GM20431 (cell line): ENCODE measurements at regions not wholly inside any gene's neighbourhood (a gene's known extent, or its start where the extent isn't known, plus 50 kb on each side); places are given as distances from the start of the nearest gene placed in this dataset.

Experiments used
- in situ Hi-C: fragments of 300-500 bp; cut with MseI, MboI; formaldehyde crosslinking; loops from one replicate; pipeline ENCODE4 v1.15.0; 2020; ENCODE audit warnings: low sequenced_read_pairs; ENCODE audit not compliant: unreplicated experiment

DNA sequence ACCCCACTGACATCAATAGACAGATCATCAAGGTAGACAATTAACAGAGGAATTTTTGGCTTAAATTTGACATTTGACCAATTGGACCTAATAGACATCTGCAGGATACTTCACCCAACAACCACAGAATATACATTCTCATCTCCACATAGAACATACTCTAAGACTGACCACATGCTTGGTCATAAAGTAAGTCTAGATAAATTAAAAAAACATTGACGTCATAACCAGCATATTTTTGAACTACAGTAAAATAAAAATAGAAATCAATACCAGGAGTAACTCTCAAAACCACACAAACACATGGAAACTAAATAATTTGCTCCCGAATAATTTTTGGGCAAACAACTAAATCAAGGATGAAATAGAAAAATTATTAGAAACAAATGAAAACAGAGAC is 205.7 kb downstream of the REEP3 start:
- in situ Hi-C loops: loop anchor here (10.0 kb wide), 1 partner anchor 562 kb away; no protein-coding TSS in a partner anchor

DNA sequence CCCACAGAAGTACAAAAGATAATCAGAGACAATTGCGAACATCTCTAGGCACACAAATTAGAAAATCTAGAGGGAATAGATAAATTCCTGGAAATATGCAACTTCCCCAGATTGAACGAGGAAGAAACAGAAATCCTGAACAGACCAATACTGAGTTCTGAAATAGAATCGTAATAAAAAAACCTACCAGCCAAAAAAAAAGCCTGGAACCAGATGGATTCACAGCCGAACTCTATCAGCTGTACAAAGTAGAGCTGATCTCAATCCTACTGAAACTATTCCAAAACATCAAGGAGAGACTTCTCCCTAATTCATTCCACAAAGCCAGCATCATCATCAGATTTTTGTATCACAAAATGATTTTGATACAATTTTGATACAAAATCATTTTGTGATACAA is 206.4 kb downstream of the REEP3 start:
- in situ Hi-C loops: loop anchor here (10.0 kb wide), 1 partner anchor 563 kb away; no protein-coding TSS in a partner anchor

DNA sequence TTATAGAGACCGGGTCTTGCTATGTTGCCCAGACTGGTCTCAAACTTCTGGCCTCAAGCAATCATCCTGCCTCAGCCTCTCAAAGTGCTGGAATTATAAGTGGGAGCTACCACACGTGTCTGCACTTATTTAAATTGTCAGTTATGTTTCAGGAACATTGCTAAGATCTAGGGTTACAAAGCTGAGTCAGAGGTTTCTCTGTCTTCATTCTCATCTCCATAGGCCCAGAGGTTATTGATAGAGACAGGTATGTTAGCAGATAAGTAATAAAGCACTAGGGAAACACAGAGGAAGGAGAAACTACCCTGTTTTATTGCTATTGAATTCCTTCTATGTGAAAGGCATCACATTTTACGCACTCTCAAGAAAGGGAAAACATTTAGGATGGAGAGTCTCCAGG is 214.1 kb downstream of the REEP3 start:
- in situ Hi-C loops: no loop called here

DNA sequence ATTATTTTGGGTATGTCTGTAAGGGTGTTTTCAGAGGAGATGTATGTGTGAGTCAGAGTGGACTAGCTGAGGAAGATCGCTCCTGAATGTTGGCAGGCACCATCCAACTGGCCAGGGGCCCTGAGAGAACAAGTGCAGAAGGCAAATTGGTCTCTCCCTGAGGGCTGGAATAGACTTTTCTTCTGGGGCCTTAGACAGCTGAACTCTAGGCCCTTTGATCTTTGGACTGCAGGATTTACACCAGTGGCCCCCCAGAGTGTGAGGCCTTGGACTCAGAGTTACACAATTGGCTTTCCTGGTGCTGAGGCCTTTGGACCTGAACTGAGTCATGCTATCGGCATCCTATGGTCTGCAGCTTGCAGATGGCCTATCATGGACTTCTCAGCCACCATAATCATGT is 217.2 kb downstream of the REEP3 start:
- in situ Hi-C loops: no loop called here

DNA sequence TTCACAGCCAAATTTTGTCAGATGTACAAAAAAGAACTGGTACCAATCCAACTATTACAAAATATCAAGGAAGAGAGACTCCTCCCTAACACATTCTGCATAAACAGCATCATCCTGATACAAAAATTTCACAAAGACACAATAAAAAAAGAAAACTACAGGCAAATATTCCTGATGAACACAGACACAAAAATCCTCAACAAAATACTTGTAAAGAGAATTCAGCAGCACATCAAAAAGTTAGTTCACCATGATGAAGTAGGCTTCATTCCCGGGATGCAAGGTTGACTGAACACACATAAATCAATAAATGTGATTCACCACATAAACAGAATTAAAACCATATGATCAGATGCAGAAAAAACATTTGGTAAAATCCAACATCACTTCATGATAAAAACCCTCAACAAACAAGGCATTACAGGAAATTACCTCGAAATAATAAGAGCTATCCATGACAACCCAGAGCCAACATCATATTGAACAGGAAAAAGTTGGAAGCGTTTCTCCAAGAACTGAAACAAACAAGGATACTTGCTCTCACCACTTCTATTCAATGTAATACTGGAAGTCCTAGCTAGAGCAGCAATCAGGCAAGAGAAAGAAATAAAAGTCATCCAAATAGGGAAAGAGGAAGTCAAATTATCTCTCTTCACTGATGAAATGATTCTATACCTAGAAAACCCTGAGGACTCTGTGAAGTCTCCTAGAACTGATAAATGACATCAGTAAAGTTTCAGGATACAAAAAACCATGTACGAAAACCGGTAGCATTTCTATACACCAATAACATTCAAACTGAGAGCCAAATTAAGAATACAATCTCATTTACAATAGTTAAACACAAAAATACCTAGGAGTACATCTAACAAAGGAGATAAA is 223.1 kb downstream of the REEP3 start:
- in situ Hi-C loops: no loop called here

DNA sequence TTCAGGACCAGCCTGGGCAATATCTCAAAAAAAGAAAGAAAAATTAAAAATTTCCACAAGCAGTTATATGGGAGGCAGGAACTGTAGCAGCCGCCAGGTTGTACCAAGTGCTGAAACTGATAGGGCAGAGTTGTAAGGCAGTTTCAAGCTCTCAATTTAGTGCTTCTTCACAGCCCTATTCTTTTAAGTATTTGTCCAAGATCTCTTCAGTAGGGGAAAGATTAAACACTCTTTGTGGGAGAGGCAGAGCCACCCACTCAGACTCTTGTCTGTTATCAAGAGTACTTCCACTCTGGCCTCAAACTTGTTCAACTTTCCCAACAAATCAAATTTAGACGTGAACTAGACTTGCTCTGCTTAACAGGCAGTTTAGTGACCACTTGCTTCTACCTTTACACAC is 228.7 kb downstream of the REEP3 start:
- in situ Hi-C loops: no loop called here

DNA sequence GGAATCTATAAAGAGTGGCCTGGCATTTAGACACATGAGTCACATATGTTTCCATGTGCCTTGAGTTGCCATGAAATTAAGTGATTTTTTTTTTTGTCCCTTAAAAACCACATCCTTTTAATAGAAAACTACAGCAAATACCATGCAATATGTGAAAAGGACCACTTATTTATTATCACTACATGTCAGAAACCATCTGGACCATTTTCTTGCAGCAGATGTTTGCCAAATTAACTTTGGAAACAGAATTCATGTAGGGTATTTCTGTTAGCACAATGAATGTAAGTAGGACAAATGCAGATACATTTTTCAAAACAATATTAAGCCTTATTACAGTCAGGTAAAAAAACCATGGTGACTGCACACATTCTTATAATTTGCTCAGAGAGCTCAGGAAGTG is 230.6 kb downstream of the REEP3 start:
- in situ Hi-C loops: no loop called here

DNA sequence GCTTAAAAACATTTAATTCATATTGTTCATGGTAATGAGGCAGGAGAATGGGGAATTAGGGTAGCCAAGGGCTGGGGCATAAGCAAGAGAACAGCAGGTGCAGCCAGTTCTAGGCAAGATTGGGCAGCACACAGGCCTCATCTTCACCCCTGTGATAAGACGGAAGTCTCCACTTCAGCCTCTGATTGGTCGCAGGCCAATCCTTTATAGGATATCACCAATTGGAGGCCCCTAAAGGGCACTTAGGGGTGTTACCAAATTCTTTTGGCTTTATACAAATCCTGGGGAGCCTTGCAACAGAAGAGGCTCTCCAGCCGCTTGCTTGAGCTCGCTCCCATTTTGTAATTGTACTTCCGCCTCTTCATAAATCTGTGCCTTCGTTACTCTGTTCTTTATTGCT is 231.1 kb downstream of the REEP3 start:
- in situ Hi-C loops: no loop called here

DNA sequence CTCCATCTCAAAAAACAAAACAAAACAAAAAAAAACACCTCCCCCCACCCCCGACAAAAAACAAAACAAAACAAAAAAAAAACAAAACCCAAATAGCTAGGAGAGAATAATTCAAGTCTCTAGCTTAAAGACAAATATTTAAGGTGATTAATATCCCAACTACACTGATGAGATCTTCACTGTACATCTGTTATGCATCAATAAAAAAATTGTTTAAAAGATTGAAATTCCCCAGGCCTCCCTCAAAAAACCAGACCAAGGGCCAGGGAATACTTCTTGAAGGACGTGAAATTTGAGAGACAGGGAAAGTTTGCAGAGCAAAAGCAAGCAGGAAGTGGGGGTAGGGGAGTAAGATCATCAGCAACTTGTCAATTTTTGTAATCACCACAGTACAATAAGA is 232.6 kb downstream of the REEP3 start:
- in situ Hi-C loops: no loop called here

DNA sequence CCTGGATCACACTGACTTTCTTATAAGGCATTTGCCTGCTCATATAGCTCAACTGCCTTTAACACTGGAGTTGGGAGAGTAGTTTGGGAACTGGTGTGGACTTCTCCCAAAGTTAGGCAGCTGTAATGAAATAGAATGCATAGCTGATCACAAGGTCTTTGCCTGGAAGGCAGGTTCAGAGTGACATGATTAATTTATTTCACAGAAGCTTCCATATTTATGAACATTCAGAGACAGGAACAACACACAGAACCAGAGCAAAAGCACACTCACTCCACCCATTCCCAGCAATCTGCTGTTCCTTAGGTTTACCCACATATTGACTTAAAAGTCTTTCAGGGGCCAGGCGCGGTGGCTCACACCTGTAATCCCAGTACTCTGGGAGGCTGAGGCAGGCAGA is 234.2 kb downstream of the REEP3 start:
- in situ Hi-C loops: no loop called here

DNA sequence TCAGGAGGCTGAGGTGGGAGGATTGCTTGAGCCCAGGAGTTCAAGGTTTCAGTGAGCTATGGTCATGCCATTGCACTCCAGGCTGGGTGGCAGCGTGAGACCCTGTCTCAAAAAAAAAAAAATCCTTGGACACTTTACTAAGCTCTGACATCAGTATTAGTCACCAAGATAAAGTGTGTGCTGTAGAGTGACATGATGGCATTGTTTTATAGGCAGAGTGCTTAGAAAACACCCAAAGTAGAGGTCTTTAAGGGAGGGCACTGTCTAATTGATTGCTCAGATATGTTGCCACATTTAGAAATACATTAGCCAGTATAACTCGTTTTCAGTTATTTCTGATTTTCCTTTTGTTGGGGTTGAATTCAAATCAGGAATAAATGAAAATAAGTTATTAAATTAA is 235.9 kb downstream of the REEP3 start:
- in situ Hi-C loops: no loop called here

DNA sequence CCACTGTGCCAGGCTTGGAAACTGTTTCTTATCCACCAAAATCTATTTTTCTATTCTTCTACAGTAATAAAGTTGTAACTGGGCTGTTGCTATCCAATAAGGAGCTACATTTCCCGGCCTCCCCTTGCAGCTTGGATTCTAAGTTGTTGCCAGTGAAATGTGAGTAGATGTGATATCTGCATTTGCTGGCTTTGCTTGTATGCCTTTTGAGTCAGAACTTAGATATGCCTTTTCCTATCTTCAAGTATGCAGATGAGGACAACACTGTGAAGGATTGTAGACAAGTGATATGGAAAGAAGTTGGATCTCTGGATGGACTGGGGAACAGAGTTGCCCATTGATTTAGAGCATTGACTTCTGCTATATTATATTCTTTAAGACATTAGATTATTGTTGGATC is 236.9 kb downstream of the REEP3 start:
- in situ Hi-C loops: no loop called here

DNA sequence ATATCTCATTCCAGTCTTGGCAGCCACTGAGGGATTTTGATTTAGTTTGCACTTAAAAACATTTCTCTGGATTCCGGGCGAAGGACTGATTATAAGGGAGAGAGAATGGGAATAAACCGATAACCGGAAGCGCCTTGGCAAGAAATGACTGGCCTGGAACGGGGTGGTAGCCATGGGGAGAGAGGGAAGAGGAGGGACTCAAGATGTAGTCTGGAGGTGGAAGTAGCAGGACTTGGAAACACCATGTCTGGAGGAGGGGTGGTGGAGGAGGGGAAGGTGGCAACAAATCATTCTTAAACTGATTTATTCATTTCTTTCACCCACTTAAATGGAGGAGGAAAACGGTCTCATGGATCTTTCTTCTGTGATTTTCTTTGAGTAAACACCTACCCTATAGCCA is 238.1 kb downstream of the REEP3 start:
- in situ Hi-C loops: no loop called here

DNA sequence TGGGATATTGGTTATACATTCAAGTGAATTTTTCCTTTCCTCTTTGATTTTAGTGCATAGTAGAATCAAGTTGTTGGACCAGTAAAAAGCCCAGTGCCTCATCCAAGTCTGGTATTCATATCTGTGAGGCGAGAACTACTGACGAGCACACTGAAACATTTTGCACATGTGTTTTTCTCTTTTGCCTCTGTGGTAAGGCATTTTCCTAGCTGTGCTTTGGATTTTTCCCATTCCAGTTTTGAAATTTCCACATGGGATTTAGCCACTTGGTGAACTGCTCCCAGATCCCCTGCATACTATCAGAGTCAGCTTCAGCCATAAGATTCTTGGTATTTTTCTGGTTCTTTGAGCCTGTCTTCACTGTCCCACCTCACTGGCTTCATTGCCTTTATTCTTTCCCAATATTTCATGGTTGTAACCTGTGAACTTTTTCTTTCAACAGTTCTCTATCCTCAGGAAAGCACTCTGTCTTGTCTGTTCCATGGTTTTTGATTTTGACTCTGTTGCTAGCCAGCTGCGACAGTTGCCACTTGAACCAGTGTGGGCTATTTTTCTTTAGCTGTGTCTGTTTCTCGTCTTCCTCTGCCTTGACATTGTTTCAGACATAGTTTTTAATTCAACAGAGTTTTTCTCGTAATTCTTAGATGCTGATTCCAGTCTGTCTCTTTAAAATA is 239.0 kb downstream of the REEP3 start:
- in situ Hi-C loops: no loop called here

DNA sequence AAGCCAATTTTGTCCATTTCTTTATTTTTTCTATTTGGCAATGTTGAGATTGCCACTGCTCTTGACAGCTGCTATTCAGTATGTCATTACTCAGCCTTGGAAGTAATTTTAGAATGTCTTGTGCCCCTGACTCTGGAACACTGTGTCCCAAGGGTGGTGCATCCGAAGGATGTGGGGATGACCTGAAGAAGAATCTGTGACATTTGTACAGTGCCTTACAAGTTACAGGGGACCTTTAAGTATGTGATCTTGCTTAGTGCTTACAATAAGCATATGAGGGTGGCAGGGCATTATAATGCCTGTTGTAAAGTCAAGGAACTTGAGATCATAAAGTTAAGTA is 239.5 kb downstream of the REEP3 start:
- in situ Hi-C loops: no loop called here

DNA sequence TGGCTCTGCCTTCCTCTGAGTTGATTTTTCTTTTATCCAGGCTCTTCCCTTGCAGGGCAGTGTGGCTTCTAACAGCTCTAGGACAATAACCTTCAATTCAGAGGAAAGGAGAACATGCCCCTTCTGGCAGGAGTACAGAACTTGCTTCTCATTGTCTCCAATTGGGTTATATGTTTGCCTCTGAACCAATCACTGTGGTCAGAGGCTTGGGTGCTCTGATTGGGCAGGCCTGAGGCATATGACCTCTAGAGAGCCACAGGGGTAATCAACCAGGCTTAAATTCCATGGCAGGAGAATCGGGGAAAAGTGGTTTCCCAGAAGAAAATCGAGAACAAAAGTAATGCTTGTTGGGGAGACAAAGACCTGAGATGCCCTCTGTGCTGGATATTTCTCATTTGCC is 240.0 kb downstream of the REEP3 start:
- in situ Hi-C loops: no loop called here

DNA sequence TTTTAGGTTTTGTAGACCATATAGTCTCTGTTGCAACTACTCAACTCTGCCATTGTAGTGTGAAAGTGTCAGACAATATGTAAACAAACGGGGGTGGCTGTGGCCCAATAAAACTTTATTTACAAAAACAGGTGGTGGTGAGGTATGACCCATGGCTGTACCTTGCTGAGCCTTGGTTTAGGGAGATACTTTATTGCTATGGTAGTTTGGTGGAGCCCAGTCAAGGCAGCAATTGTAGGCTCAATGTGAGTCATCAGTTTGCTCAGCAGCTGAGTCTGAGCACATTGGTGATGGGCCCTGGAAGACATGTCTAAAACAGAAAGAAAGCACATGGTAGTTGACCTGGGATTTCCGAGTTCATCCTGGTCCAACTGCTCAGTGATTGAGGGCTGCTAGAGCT is 242.5 kb downstream of the REEP3 start:
- in situ Hi-C loops: no loop called here

DNA sequence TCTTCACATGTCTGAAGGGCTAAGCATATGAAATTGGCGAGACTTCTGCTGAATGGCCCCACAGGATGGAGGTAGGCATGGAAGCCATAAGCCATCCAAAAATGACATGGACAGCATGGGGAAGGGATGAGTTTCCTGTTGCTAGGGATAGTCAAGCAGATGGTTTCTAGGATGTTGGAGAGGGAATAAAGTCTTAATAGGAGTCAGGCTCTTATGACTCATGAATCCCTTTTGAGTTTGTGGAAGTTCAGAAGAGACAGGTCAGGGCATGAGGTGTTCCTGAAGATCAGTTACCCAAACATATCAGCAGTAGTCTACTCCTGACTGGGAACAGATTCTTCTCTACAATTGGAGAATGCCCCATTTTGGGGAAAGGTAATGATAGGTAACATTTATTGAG is 243.9 kb downstream of the REEP3 start:
- in situ Hi-C loops: no loop called here

DNA sequence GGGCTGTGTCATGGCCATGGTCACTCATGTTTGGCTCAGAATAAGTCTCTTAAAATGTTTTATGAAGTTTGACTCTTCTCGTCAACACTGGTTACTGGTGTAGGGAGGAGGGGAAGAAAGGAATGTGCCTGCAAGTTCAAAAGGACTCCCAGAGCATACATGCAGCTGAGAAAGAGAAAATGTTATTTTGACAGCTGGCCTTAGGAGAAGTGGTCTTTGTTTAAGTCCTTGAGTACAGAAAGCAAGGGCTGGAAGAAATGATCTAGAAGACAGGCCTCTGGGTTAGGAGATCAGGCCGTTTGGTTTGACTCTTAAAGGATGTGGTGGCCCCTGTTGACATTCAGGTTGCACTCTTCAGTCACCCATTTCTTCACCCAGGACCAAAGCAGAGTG is 245.5 kb downstream of the REEP3 start:
- in situ Hi-C loops: no loop called here

DNA sequence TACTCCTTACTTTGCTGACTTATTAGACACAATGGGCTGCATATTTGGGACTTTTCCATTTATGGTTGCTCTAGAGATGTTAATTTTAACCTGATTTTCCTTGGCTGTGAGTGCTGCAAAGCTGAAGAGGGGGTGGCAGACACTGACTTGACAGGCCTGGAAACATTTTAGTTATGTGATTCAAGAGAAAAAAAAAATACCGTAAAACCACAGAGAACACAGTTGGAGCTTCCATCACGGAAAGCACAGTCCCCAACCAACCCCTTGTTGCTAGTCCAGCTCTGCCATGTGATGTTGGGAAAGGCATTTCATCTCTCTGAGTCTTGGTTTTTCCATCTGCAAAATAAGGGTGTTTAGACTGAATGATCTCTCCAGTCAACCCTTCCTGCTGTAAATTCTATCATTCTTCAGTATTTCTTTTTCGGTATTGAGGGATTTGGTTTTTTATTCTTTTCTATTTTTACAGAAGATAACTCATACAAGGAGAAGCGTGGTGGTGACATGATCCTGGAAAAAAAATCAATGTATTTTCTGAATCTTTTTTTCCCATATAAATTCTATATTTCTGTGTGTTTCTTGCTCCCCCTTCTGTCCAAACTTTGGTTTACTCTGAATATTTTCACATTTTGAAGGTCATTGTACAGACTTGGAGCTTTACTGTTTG is 246.1 kb downstream of the REEP3 start:
- in situ Hi-C loops: no loop called here

DNA sequence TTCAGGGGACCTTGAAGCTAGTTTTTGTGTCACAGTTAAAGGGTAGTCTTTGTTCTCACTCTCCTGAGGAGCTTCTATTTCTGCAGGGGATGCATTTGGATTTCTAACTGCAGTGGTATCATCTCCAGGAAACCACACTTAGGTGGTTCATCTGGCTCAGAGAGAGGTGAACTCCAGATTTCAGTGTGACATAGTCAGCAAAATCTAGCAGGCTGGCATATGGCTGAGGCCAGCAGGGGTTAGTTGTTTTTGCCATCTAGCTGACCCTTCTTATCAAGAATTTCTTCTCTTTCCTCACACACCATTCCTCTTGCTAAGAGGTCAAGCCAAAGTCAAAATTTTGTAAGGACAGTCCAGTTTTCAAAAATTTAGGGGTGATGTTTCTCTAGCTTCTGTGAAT is 248.2 kb downstream of the REEP3 start:
- in situ Hi-C loops: no loop called here
